Mucosa of descending colon (tissue), 3 donors: ENCODE measurements at regions not wholly inside any gene's neighbourhood (a gene's known extent, or its start where the extent isn't known, plus 50 kb on each side); places are given as distances from the start of the nearest gene placed in this dataset.
"Not testable (repeated sequence)": the region's sequence is repeated elsewhere in the genome, so short reads cannot be mapped to it uniquely, and the experiment has no call there.

Experiments used
- ATAC-seq: fragments of 200-7000 bp; cut with Tn5 transposase; one replicate; pipeline ENCODE4 v1.9.1; 2020; ENCODE audit warnings: mild to moderate bottlenecking, moderate library complexity
- DNase-seq, 3 donors: peaks; one replicate each; pipeline ENCODE4 v3.0.0-alpha.2; 2020
- H3K36me3 ChIP-seq: fragments of 200-600 bp; one replicate; pipeline ENCODE4 v1.8.0; 2021; ENCODE audit warnings: low read depth, mild to moderate bottlenecking
- H3K4me1 ChIP-seq: fragments of 200-600 bp; one replicate; pipeline ENCODE4 v1.8.0; 2021; ENCODE audit warnings: low read depth, mild to moderate bottlenecking
- H3K4me3 ChIP-seq: fragments of 200-600 bp; one replicate; pipeline ENCODE4 v1.8.0; 2021; ENCODE audit warnings: mild to moderate bottlenecking
- H3K9me3 ChIP-seq: fragments of 200-600 bp; one replicate; pipeline ENCODE4 v1.8.0; 2021; ENCODE audit warnings: mild to moderate bottlenecking
- CTCF ChIP-seq: fragments of 200-600 bp; IDR thresholded peaks from one replicate; pipeline ENCODE4 v1.8.0; 2022; ENCODE audit warnings: antibody characterized with exemption, mild to moderate bottlenecking
- intact Hi-C, 2 donors: fragments of 100-400 bp; cut with DNase I in 1 of 2; cut with micrococcal nuclease in 1 of 2; formaldehyde crosslinking; loops; one replicate each; pipeline versions ENCODE4 v1.11.0 to v1.11.1; 2022; cut with DNase I, micrococcal nuclease
- donor health status: DM: no; HTN: no; CAD: no; lungs with moderate emphysema.
- donor health status: DM: no; HTN: no; CAD: no.
- donor health status: DM: no; HTN: yes; CAD: no.

GRCh38 chr20:5464901-5465603, 145.8 kb downstream of the GPCPD1 start:
- Histone ChIP-seq H3K36me3 (no peaks in the 10 kb centered on the region), H3K4me1 (no peaks in the 10 kb centered on the region), H3K9me3 (peaks cover 2% of the 10 kb centered on the region), H3K4me3 (no peak overlapping the region)
- TF ChIP-seq CTCF = no peak
- no peak for ATAC-seq
- DNase-seq = no peak
- intact Hi-C loops = no loop called here

- no peak for TF ChIP-seq CTCF
- ATAC-seq (no peak), DNase-seq (no peak)
- peaks cover 2% of the 10 kb centered on the region for H3K9me3 ChIP-seq
- no peaks in the 10 kb centered on the region for H3K36me3 ChIP-seq
- no peak overlapping the region for H3K4me3 ChIP-seq
- intact Hi-C loops = no loop called here
- H3K4me1 ChIP-seq = no peaks in the 10 kb centered on the region
Observed at GRCh38 chr20:5463007-5463686, 146.4 kb upstream of the PROKR2 start.

GRCh38 chr20:5453745-5454144, 137.0 kb upstream of the PROKR2 start:
- H3K4me1 ChIP-seq, H3K9me3 ChIP-seq, H3K4me3 ChIP-seq, intact Hi-C loops, H3K36me3 ChIP-seq, ATAC-seq: not testable (repeated sequence)
- DNase-seq = peak in 1 of 3 donors; percentile 5

- ATAC-seq, H3K4me1 ChIP-seq, H3K36me3 ChIP-seq, intact Hi-C loops, H3K4me3 ChIP-seq, H3K9me3 ChIP-seq, DNase-seq: not testable (repeated sequence)
Observed at GRCh38 chr20:5453316-5453715, 136.6 kb upstream of the PROKR2 start.

- H3K4me1 ChIP-seq, ATAC-seq, DNase-seq, H3K9me3 ChIP-seq, H3K4me3 ChIP-seq, intact Hi-C loops, H3K36me3 ChIP-seq: not testable (repeated sequence)
Observed at GRCh38 chr20:5452691-5453090, 135.9 kb upstream of the PROKR2 start.

- H3K4me3 ChIP-seq, H3K4me1 ChIP-seq, H3K36me3 ChIP-seq, DNase-seq, ATAC-seq, intact Hi-C loops, H3K9me3 ChIP-seq: not testable (repeated sequence)
Observed at GRCh38 chr20:5452286-5452685, 135.5 kb upstream of the PROKR2 start.

DNA sequence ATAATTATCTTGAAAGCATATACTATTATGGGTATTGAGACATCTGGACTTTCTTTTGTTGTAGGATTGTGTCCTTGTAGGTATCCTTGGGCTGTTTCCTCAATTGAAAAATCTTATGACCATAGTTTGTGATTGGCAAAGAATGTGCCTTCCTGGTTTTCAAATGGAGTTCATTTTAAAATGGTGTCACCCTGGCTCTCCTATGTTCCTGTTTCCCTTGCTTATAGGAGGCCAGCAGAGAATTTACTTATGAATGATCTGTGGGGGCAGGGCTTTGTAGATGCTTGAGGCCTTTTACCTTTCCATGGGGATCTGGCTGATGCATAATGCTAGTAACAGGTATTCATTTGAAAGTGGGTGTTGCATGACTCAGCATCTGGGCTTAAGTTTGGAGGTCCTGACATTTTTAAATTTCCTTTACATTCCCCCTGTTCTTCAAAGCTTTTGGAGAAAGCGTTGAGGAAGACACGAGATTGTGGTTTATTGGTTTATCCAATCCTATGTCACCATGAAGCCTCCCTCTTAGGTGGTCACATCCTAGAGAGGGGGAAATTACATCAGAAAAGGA, 135.0 kb upstream of the PROKR2 start:
- ATAC-seq = no peak
- peaks cover 5% of the 10 kb centered on the region for H3K9me3 ChIP-seq
- no peaks in the 10 kb centered on the region for H3K36me3 ChIP-seq
- H3K4me3 ChIP-seq = no peak overlapping the region
- intact Hi-C loops = no loop called here
- no peaks in the 10 kb centered on the region for H3K4me1 ChIP-seq
- no peak for DNase-seq
- no peak for TF ChIP-seq CTCF
